ENCODE measurements at regions not wholly inside any gene's neighbourhood (a gene's known extent, or its start where the extent isn't known, plus 50 kb on each side); places are given as distances from the start of the nearest gene placed in this dataset.

- intact Hi-C loops (cut with DNase I; ENCODE audit: low total_unique reads) (no loop called here), in situ Hi-C loops (cut with MboI; ENCODE audit: low sequenced_read_pairs in 4 of 4) (no loop called here)
- TF ChIP-seq CTCF (IDR thresholded peaks at IDR 0.05 in 4 of 5, conservative IDR thresholded peaks at IDR 0.05 in 1 of 5) (no peak), POLR2A (IDR thresholded peaks at IDR 0.05) (no peak)
- ATAC-seq (no peak), DNase-seq (no peak)
- Histone ChIP-seq H3K36me3 (no peaks in the 10 kb centered on the region), H3K27ac (no peak overlapping the region), H3K27me3 (no peaks in the 10 kb centered on the region), H3K4me3 (no peak overlapping the region), H3K9me3 (no peaks in the 10 kb centered on the region), H3K4me1 (no peaks in the 10 kb centered on the region)
Observed at GRCh38 chr12:128004383-128004938, 262.5 kb upstream of the TMEM132C start.

- in situ Hi-C loops (cut with MboI; ENCODE audit: low sequenced_read_pairs in 4 of 4) (no loop called here), intact Hi-C loops (cut with DNase I; ENCODE audit: low total_unique reads) (no loop called here)
- Histone ChIP-seq H3K27me3 (no peaks in the 10 kb centered on the region), H3K4me1 (no peaks in the 10 kb centered on the region), H3K9me3 (no peaks in the 10 kb centered on the region), H3K36me3 (no peaks in the 10 kb centered on the region), H3K27ac (no peak overlapping the region), H3K4me3 (no peak overlapping the region)
- no peak for ATAC-seq
- DNase-seq: no peak
- TF ChIP-seq CTCF (IDR thresholded peaks at IDR 0.05 in 4 of 5, conservative IDR thresholded peaks at IDR 0.05 in 1 of 5): no peak
- TF ChIP-seq POLR2A (IDR thresholded peaks at IDR 0.05): no peak
Observed at GRCh38 chr12:128007250-128007649, 259.7 kb upstream of the TMEM132C start.

- no peak for DNase-seq
- ATAC-seq: no peak
- no peaks in the 10 kb centered on the region for H3K27me3 ChIP-seq
- no peaks in the 10 kb centered on the region for H3K36me3 ChIP-seq
- intact Hi-C loops (cut with DNase I; ENCODE audit: low total_unique reads) (no loop called here), in situ Hi-C loops (cut with MboI; ENCODE audit: low sequenced_read_pairs in 4 of 4) (no loop called here)
- no peaks in the 10 kb centered on the region for H3K9me3 ChIP-seq
- no peak overlapping the region for H3K4me3 ChIP-seq
- TF ChIP-seq CTCF (IDR thresholded peaks at IDR 0.05 in 4 of 5, conservative IDR thresholded peaks at IDR 0.05 in 1 of 5) (no peak), POLR2A (IDR thresholded peaks at IDR 0.05) (no peak)
- no peaks in the 10 kb centered on the region for H3K4me1 ChIP-seq
- no peak overlapping the region for H3K27ac ChIP-seq
Observed at GRCh38 chr12:128008341-128008740, 258.6 kb upstream of the TMEM132C start.

- Histone ChIP-seq H3K36me3 (no peaks in the 10 kb centered on the region), H3K27ac (no peak overlapping the region), H3K9me3 (no peaks in the 10 kb centered on the region), H3K27me3 (no peaks in the 10 kb centered on the region), H3K4me3 (no peak overlapping the region), H3K4me1 (no peaks in the 10 kb centered on the region)
- DNase-seq (no peak), ATAC-seq (no peak)
- intact Hi-C loops (cut with DNase I; ENCODE audit: low total_unique reads) (no loop called here), in situ Hi-C loops (cut with MboI; ENCODE audit: low sequenced_read_pairs in 4 of 4) (no loop called here)
- TF ChIP-seq POLR2A (IDR thresholded peaks at IDR 0.05) (no peak), CTCF (IDR thresholded peaks at IDR 0.05 in 4 of 5, conservative IDR thresholded peaks at IDR 0.05 in 1 of 5) (no peak)
Observed at GRCh38 chr12:128009108-128009507, 257.9 kb upstream of the TMEM132C start.

GRCh38 chr12:128012110-128012509 lies 254.9 kb upstream of the TMEM132C start:
- Histone ChIP-seq H3K9me3 (no peaks in the 10 kb centered on the region), H3K4me1 (no peaks in the 10 kb centered on the region), H3K36me3 (no peaks in the 10 kb centered on the region), H3K27me3 (no peaks in the 10 kb centered on the region), H3K4me3 (no peak overlapping the region), H3K27ac (no peak overlapping the region)
- ATAC-seq (no peak), DNase-seq (no peak)
- in situ Hi-C loops (cut with MboI; ENCODE audit: low sequenced_read_pairs in 4 of 4) (no loop called here), intact Hi-C loops (cut with DNase I; ENCODE audit: low total_unique reads) (no loop called here)
- TF ChIP-seq CTCF (IDR thresholded peaks at IDR 0.05 in 4 of 5, conservative IDR thresholded peaks at IDR 0.05 in 1 of 5) (no peak), POLR2A (IDR thresholded peaks at IDR 0.05) (no peak)

Data from gastrocnemius medialis (tissue), 4 donors.